GM13977 (cell line): ENCODE measurements at regions not wholly inside any gene's neighbourhood (a gene's known extent, or its start where the extent isn't known, plus 50 kb on each side); places are given as distances from the start of the nearest gene placed in this dataset.

Experiments used
- DNase-seq: peaks from one replicate; pipeline ENCODE4 v3.0.0; 2012; ENCODE audit warnings: low spot score
- in situ Hi-C: fragments of 300-500 bp; cut with MboI; formaldehyde crosslinking; loops from one replicate; pipeline ENCODE4 v1.12.0; 2022; ENCODE audit warnings: low sequenced_read_pairs, low pct_unique_long_range_greater_than_20kb, mixed read lengths, inconsistent platforms; ENCODE audit not compliant: unreplicated experiment
- TF ChIP-seq, protein P1 (sequence below): IDR thresholded peaks from 2 replicates; pipeline ENCODE4 v1.5.1; 2012; ENCODE audit warnings: mild to moderate bottlenecking, control low read depth; ENCODE audit not compliant: insufficient read depth; ENCODE audit errors: extremely low read depth, missing control alignments

DNA sequence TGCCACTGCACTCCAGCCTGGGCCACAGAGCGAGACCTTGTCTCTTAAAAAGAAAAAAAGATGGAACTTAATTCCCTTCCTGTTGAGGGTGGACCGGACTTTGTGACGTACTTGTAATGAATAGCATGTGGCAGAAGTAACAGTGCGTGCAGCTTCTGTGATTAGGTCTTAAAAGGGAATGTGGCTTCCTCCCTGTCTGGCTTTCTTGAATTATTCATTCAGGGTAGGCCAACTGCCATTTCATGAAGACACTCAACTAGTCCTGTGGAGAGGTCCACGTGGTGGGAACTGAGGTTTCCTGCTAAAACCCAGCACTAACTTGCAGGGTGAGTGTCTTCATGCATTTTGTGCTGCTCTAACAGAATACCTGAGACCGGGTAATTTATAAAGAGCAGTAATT, 98.9 kb upstream of the PIAS1 start:
- no peak for DNase-seq
- TF ChIP-seq, protein P1, sequence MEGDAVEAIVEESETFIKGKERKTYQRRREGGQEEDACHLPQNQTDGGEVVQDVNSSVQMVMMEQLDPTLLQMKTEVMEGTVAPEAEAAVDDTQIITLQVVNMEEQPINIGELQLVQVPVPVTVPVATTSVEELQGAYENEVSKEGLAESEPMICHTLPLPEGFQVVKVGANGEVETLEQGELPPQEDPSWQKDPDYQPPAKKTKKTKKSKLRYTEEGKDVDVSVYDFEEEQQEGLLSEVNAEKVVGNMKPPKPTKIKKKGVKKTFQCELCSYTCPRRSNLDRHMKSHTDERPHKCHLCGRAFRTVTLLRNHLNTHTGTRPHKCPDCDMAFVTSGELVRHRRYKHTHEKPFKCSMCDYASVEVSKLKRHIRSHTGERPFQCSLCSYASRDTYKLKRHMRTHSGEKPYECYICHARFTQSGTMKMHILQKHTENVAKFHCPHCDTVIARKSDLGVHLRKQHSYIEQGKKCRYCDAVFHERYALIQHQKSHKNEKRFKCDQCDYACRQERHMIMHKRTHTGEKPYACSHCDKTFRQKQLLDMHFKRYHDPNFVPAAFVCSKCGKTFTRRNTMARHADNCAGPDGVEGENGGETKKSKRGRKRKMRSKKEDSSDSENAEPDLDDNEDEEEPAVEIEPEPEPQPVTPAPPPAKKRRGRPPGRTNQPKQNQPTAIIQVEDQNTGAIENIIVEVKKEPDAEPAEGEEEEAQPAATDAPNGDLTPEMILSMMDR: no peak
- in situ Hi-C loops: no loop called here

DNA sequence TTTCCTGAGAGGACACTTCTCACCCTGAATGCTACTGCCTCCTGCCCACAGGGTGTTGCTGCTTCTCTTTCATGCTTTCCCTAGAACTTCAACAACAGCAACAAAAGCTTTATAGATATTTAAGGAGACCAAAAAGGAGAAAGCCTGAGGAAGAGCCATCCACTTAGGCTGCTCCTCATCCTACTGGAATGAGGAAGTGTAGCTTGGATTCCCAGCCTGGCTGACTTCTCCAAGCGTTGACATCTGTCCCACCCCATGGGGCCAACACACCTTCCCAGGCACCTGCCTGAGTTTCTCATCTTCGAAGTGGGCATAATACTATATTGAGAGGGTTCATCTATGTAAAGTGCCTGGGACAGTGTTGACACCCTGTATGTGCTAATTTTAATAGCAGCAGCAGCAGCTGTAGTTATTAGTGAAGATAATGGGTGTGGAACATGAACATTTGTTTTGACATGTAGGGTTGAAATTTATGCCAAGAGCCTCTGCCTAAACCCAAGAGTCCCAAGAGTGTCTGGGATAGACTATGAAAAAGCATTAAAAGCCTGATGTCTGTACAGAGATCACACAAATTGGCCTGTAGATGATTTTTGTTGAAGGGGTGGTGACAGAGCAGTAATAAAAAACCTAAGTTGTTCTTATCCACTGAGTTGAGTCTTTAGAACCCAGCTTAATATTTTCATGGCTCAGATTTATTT, 96.5 kb upstream of the PIAS1 start:
- in situ Hi-C loops: no loop called here
- no peak for DNase-seq
- TF ChIP-seq, protein P1: no peak

DNA sequence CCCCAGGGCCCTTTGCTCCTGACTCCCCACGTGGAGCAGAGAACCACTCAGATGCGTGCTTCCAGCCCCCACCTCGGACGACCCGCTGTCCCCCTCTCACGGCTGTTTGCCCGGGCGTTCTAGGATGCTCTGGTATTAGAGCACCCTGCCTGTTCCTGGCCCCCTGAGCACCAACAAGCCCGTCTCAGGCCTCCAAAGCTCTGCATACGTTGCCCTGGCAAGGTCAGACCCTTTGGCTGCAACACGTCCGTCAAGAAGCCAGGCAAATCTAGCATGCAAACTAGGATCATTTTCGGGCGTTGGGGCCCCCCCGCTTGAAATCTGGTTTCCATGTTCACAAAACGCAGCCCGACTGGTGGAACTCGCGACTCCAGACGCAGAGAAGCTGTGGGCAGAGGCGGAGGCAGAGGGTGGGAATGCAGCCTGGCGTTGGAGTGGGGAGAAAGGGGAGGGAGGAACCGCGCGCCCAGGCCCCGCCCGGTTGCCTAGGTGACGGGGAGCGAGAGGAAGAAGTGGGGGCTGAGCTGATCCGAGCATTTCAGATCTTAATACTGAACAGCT, 86.2 kb upstream of the PIAS1 start:
- TF ChIP-seq, protein P1: no peak
- peak; percentile 46 for DNase-seq
- in situ Hi-C loops: no loop called here

DNA sequence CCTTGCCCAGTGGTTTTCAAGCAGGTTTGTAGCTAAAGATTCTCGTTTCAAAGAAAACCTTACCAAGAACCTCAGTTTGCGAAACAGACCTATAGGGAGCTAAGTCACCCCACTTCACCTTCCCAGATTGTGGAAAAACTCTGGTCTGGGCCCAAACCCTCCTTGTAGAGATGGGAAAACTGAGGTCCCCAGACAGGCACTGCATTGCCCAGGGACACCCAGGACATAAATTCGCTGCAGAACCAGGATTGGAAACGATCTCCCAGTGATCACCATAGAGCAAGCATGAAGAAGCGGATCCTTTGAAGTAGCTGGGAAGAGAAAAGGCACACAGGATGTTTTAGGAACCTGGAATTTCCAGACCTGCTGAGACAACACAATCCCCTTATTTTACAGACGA, 85.6 kb upstream of the PIAS1 start:
- DNase-seq: no peak
- in situ Hi-C loops: no loop called here
- TF ChIP-seq, protein P1: no peak

DNA sequence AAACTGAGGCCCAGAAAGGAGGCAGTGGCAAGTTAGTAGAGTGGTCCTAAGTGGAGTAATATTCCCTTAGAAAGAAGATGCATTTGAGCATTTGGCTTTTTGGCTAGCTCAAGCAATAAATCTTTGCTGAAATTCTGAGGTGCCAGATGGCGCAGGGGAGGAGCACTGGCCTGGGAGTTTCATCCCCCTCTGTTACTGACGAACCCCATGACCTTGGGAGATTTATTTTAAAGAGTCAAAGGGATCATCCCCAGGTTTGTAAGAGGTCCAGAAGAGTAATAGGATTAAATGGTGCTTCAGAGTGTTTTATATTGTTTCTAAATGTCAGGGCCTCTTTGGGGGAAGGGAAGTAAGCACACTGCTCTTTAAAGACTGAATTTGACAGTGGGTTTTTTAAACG, 85.1 kb upstream of the PIAS1 start:
- no peak for DNase-seq
- TF ChIP-seq, protein P1: no peak
- in situ Hi-C loops: no loop called here

DNA sequence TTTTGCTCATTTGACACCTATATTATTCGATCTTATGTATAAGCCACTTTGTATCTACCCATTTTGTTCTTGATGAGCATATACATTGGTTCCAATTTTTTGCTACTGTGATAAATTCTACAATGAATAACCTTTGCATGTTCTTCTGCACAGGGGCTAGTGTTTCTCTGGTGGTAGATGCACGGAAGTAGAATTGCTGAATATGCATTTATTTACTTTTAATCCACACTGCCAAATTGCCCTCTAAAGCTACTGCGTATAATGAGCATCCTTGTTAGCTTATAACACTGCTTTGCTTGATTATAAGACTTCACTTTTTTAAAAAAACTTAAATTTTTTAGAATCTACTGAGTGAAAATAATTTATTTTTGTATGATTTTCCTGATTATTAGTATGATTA, 84.2 kb upstream of the PIAS1 start:
- in situ Hi-C loops: no loop called here
- TF ChIP-seq, protein P1: no peak

More for the DNA sequence above, 84.2 kb upstream of the PIAS1 start:
- DNase-seq: no peak
